Bronchial epithelial cell (primary cell): ENCODE measurements at regions not wholly inside any gene's neighbourhood (a gene's known extent, or its start where the extent isn't known, plus 50 kb on each side); places are given as distances from the start of the nearest gene placed in this dataset.

Experiments used
- DNase-seq: peaks from one replicate; pipeline ENCODE4 v3.0.0-alpha.2; 2010; ENCODE audit warnings: low read depth
- FAIRE-seq: peaks from 2 replicates; lab custom pipeline; 2011; peaks lifted over from hg19 to GRCh38; lab: Jason Lieb, UNC
- H3K27me3 ChIP-seq: 2 replicates; pipeline ENCODE4 v1.5.1; 2011; ENCODE audit warnings: low read length; ENCODE audit not compliant: control insufficient read depth, insufficient read depth
- H3K36me3 ChIP-seq: 2 replicates; pipeline ENCODE4 v1.5.1; 2011; ENCODE audit warnings: low read length; ENCODE audit not compliant: control insufficient read depth, insufficient read depth
- H3K4me3 ChIP-seq: 2 replicates; pipeline ENCODE4 v1.5.1; 2011; ENCODE audit warnings: mild to moderate bottlenecking, low read depth, low read length, control low read depth
- TF ChIP-seq, protein P1 (sequence below): IDR thresholded peaks from 2 replicates; pipeline ENCODE4 v1.5.1; 2011; ENCODE audit warnings: mild to moderate bottlenecking, moderate library complexity, low read length, control low read depth, inconsistent platforms; ENCODE audit not compliant: insufficient read depth, severe bottlenecking

DNA sequence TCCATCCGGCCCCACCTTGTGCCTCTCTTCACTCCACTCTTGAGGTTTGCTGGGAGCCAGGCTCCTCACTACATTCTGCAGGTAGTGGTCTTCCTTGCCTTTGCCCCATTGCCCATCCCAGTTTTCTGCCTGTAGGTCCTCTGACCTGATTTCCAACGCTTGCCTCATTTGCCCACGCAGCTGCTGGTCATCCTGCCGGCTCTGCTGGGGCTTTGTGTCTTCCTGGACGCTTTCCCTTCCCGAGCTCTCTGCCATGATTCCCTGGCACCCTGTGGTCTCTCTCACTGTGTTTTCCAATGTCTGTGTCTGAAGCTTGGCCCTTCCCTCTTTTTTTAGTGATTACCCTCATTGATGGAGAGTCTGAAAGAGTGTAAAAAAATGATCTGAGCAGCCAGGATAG is 451.6 kb downstream of the UTRN start:
- FAIRE-seq (no peak), DNase-seq (no peak)
- no peak overlapping the region for H3K4me3 ChIP-seq
- no peaks in the 10 kb centered on the region for H3K27me3 ChIP-seq
- H3K36me3 ChIP-seq: no peaks in the 10 kb centered on the region
- TF ChIP-seq, protein P1, sequence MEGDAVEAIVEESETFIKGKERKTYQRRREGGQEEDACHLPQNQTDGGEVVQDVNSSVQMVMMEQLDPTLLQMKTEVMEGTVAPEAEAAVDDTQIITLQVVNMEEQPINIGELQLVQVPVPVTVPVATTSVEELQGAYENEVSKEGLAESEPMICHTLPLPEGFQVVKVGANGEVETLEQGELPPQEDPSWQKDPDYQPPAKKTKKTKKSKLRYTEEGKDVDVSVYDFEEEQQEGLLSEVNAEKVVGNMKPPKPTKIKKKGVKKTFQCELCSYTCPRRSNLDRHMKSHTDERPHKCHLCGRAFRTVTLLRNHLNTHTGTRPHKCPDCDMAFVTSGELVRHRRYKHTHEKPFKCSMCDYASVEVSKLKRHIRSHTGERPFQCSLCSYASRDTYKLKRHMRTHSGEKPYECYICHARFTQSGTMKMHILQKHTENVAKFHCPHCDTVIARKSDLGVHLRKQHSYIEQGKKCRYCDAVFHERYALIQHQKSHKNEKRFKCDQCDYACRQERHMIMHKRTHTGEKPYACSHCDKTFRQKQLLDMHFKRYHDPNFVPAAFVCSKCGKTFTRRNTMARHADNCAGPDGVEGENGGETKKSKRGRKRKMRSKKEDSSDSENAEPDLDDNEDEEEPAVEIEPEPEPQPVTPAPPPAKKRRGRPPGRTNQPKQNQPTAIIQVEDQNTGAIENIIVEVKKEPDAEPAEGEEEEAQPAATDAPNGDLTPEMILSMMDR: no peak

DNA sequence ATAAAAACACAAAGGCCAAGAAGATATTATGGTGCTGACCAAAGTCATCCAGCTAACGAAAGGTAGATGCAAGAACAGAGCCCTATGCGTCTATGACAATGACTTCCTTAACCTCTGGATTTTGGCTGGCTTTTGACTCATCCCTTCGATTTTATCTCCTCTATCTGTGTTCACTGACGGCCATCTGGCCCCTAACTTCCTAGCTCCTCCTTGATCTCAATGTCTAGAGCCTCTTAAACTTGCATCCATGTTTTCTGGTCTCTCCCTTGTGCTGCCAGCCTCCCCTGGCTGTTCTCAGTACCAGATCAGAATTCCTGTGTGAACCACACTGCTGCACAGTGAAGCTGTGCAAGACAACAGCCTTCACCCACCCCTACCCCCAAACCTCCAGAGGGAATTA is 452.9 kb downstream of the UTRN start:
- DNase-seq (no peak), FAIRE-seq (no peak)
- H3K4me3 ChIP-seq: no peak overlapping the region
- H3K27me3 ChIP-seq: no peaks in the 10 kb centered on the region
- TF ChIP-seq, protein P1: no peak
- H3K36me3 ChIP-seq: no peaks in the 10 kb centered on the region

- DNase-seq: no peak
- no peak for FAIRE-seq
- Histone ChIP-seq H3K4me3 (no peak overlapping the region), H3K36me3 (no peaks in the 10 kb centered on the region), H3K27me3 (no peaks in the 10 kb centered on the region)
- TF ChIP-seq, protein P1: no peak
Measured at GRCh38 chr6:144739873-144740272, 454.7 kb downstream of the UTRN start.

DNA sequence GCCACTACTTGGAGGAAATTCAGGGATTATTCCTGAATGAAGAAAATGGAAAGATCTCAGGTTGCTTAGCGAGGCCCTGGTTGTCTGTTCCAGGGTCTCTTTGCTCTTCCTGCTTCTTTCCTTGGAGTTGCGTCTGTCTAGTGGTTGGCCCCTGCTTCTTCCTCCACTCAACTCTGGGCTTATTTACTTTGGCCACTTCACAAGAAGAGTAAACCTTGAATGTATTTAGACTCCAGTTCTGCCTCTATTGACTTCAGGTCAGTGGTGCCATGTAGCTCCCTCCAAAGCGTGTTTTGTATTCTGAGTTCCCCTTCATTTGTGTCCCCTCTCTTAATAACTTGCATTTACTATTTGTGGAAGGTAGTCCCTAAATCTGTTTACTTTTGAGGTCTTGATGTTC is 456.5 kb downstream of the UTRN start:
- TF ChIP-seq, protein P1: no peak
- FAIRE-seq (no peak), DNase-seq (no peak)
- Histone ChIP-seq H3K27me3 (no peaks in the 10 kb centered on the region), H3K36me3 (no peaks in the 10 kb centered on the region), H3K4me3 (no peak overlapping the region)

DNA sequence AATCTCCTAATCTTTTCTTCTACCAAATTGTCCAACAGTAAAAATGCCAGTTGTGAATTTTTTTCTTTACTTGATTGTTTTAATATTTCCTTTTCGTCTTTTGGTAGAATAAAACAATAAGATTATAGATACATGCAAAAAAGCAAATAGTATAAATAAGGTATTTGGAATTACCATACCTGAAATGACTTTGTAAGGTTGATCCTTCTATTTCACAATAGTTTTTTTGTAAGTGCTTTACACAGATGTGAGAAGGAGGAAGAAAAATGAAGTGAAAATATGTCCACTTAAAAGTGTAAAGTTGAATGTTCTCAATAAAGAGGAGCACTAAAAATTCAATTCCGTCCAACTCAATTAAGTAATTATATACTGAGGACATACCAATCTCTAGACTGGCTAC is 457.6 kb downstream of the UTRN start:
- TF ChIP-seq, protein P1: no peak
- DNase-seq: no peak
- H3K36me3 ChIP-seq: no peaks in the 10 kb centered on the region
- H3K4me3 ChIP-seq: no peak overlapping the region
- FAIRE-seq: no peak
- H3K27me3 ChIP-seq: no peaks in the 10 kb centered on the region

DNA sequence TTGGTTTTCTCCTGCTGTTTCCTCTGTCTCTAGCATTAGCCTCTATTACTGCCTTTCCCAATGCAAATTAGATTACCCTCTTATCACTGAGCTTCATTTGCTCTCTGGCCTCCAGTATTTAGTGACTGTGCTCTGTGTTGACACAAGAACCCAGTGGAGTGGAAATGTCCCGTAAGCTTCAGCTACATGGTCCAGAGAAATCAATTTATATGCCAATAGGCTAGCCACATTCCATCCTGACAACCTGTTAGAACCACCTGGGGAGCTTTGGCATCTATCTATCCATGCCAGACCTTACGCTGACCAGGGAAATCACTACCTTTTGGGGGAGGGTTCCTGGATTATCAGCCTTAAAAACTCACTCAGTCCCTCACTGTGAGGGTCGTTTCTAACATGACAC is 459.6 kb downstream of the UTRN start:
- no peaks in the 10 kb centered on the region for H3K27me3 ChIP-seq
- FAIRE-seq (no peak), DNase-seq (no peak)
- H3K36me3 ChIP-seq: peaks cover 2% of the 10 kb centered on the region
- no peak overlapping the region for H3K4me3 ChIP-seq
- TF ChIP-seq, protein P1: no peak
